Fibroblast of pulmonary artery (primary cell): ENCODE measurements at regions not wholly inside any gene's neighbourhood (a gene's known extent, or its start where the extent isn't known, plus 50 kb on each side); places are given as distances from the start of the nearest gene placed in this dataset.

Source experiments
- DNase-seq: peaks from one replicate; pipeline ENCODE4 v3.0.0-alpha.2; 2010; ENCODE audit warnings: low read depth
- H3K4me3 ChIP-seq: replicated peaks from 2 replicates; pipeline ENCODE4 v1.5.1; 2011; ENCODE audit warnings: low read depth, mild to moderate bottlenecking, control low read depth, low read length, moderate library complexity
- TF ChIP-seq, protein P1 (sequence below): IDR thresholded peaks from 2 replicates; pipeline ENCODE4 v1.5.1; 2011; ENCODE audit warnings: mild to moderate bottlenecking, control low read depth, low read length, inconsistent platforms; ENCODE audit errors: missing control alignments

DNA sequence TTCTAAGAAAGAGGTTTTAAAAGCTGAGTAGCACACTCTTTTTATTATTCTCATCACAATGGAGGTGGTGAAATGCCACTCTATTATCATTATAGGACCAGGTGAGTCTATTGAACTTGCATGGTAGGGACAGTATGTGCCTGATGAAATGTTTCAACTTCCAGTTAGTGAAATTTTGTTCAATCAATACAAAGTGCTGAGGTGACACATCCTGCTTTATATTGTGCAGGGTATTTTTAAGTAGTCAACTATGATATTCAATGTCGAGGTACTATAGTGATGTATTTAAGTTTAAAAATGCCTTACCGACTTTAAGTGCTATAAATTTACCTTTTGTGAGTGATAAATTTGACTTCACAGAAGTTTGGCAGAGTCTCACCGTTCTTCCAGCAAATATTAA lies 284.7 kb upstream of the BRINP3 start:
- TF ChIP-seq, protein P1, sequence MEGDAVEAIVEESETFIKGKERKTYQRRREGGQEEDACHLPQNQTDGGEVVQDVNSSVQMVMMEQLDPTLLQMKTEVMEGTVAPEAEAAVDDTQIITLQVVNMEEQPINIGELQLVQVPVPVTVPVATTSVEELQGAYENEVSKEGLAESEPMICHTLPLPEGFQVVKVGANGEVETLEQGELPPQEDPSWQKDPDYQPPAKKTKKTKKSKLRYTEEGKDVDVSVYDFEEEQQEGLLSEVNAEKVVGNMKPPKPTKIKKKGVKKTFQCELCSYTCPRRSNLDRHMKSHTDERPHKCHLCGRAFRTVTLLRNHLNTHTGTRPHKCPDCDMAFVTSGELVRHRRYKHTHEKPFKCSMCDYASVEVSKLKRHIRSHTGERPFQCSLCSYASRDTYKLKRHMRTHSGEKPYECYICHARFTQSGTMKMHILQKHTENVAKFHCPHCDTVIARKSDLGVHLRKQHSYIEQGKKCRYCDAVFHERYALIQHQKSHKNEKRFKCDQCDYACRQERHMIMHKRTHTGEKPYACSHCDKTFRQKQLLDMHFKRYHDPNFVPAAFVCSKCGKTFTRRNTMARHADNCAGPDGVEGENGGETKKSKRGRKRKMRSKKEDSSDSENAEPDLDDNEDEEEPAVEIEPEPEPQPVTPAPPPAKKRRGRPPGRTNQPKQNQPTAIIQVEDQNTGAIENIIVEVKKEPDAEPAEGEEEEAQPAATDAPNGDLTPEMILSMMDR = no peak
- H3K4me3 ChIP-seq = no peak overlapping the region
- no peak for DNase-seq

DNA sequence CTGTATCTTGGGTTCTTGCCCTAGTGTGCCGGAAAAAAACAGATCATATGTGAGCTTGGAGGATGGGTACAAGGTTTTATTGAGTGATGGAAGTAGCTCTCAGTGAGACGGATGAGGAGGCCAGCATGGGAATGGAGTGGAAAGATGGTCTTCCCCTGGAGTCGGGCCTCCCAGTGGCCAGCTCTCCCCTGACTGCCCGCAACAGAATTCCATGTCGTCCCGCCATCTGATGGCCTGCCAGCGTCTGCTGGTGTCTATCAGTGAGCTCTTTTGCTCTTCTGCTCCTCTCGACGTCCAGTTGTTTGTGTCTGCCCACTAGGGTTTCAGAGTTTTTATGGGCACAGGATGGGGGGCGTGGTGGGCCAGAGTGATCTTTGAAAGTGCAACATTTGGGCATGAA lies 315.2 kb upstream of the BRINP3 start:
- no peak overlapping the region for H3K4me3 ChIP-seq
- no peak for DNase-seq
- TF ChIP-seq, protein P1 = no peak

DNA sequence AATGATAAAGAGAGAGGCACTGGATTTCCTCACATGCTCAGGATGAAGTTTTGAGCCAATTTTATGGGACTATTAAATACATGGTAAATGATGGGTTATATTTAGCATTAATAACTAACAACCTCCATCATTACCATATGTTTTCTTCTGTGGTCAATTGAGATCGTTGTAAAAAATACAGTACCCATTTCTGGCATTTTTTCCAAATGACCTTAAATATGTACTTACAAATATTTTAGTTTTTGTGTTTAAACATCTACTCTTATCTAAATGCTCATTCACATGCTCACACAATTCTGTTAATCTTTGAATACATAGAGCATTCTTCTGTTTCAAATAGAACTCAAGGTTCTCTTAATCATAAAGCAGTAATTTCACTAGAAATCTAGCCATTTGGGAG lies 330.0 kb upstream of the BRINP3 start:
- H3K4me3 ChIP-seq = no peak overlapping the region
- TF ChIP-seq, protein P1 = no peak
- DNase-seq = no peak

DNA sequence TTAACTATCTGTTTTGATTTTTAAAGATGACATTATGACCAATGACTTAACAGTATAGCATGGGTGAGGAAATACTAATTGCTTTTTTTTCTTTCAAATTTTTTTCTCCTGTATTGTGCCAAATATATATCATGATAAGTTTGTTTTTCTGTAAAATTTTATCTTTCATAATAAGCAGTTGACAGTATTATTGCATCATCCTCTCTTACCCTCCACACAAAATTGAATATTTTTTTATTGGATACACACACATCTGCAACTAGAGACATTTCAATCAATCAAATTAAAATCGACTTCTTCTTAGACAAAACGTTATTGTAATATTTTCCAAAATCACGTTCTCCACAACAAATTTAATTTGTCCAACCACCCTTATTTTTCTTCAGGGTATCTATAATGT lies 330.4 kb upstream of the BRINP3 start:
- DNase-seq = no peak
- no peak overlapping the region for H3K4me3 ChIP-seq
- TF ChIP-seq, protein P1 = no peak

DNA sequence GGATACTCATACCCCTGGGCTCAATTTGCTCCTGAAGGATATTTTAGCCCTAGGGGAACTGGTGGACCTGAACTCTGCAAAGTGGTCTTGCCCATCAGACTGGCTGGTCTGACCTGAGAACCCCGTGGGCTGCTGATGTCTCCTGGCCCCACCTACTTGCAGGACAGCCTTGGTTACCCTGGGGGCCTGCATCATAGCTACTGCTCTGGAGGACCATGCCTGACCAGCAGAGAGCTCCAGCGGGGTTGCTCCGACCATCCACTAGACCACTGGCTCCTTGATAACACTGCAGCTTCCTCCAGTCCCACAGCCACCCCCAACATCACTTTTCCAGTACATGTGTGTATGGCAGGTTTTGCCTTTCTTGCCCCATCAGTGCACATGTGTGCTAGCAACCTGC lies 331.6 kb upstream of the BRINP3 start:
- no peak for DNase-seq
- no peak overlapping the region for H3K4me3 ChIP-seq
- TF ChIP-seq, protein P1 = no peak

DNA sequence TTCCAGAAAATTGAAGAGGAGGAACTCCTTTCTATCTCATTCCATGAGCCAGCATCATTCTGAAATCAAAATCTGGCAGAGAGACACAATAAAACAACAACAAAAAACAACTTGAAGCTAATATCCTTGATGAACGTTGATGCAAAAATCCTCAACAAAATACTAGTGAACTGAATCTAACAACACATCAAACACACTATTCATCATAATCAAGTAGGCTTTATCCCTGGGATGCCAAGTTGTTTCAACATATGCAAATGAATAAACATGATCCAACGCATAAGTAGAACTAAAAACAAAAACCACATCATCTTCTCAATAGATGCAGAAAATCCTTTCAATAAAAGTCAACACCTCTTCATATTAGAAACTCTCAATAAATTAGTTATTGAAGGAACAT lies 335.3 kb upstream of the BRINP3 start:
- no peak overlapping the region for H3K4me3 ChIP-seq
- TF ChIP-seq, protein P1 = no peak
- no peak for DNase-seq

DNA sequence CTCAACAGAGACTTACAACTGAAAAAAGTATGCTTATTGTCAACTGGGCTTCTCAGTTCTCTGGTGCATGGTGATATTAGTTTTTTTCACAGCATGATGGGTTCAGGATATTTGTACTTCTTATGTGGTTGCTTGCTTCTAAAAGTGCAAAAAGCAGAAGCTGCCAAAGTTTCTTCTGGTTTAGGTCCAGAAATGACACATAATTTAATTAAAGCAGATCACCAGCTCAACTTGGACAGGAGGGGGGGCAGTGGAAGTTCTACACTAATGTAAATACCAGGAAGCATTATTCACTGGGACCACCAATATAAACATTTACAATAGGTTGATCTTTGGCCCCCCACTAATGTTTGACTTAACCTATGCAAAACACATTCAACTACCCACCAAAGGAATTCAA lies 354.8 kb upstream of the BRINP3 start:
- no peak for DNase-seq
- TF ChIP-seq, protein P1 = no peak
- no peak overlapping the region for H3K4me3 ChIP-seq
